Activated B cell treated with CpG ODN at 0.5 μM for 24 hours (primary cell): ENCODE measurements at regions not wholly inside any gene's neighbourhood (a gene's known extent, or its start where the extent isn't known, plus 50 kb on each side); places are given as distances from the start of the nearest gene placed in this dataset.

Experiments used
- ATAC-seq: fragments of 200-7000 bp; cut with Tn5 transposase; one replicate; pipeline ENCODE4 v1.10.0; 2021; ENCODE audit warnings: low read depth, mild to moderate bottlenecking, moderate library complexity
- CTCF ChIA-PET: fragments of 350-600 bp; sonication (Branson Sonifier 250); formaldehyde crosslinking; loops from one replicate; lab custom pipeline; 2021; ENCODE audit warnings: antibody characterized with exemption; lab: Charles Lee
- POLR2A ChIA-PET: fragments of 350-600 bp; sonication (Branson Sonifier 250); formaldehyde crosslinking; loops from one replicate; lab custom pipeline; 2021; ENCODE audit warnings: antibody characterized with exemption; lab: Charles Lee
- DNase-seq: peaks from one replicate; pipeline ENCODE4 v3.0.0; 2022
- H3K27ac Mint-ChIP-seq: one replicate; pipeline ENCODE4 v1.8.0; 2020; ENCODE audit warnings: mixed read lengths
- H3K27me3 Mint-ChIP-seq: one replicate; pipeline ENCODE4 v1.8.0; 2021; ENCODE audit warnings: mixed read lengths
- H3K36me3 Mint-ChIP-seq: one replicate; pipeline ENCODE4 v1.8.0; 2021; ENCODE audit warnings: low read depth, mixed read lengths
- H3K4me1 Mint-ChIP-seq: one replicate; pipeline ENCODE4 v1.8.0; 2021; ENCODE audit warnings: mixed read lengths
- H3K4me3 Mint-ChIP-seq: one replicate; pipeline ENCODE4 v1.8.0; 2020; ENCODE audit warnings: mild to moderate bottlenecking, mixed read lengths
- H3K9me3 Mint-ChIP-seq: one replicate; pipeline ENCODE4 v1.8.0; 2020; ENCODE audit warnings: mixed read lengths
- intact Hi-C: fragments of 100-400 bp; cut with micrococcal nuclease; formaldehyde crosslinking; loops from one replicate; pipeline ENCODE4 v1.15.1; 2024
- TF ChIP-seq, protein P1 (sequence below): fragments of 200-600 bp; IDR thresholded peaks from one replicate; pipeline ENCODE4 v1.8.0; 2022; ENCODE audit warnings: antibody characterized with exemption, mild to moderate bottlenecking

DNA sequence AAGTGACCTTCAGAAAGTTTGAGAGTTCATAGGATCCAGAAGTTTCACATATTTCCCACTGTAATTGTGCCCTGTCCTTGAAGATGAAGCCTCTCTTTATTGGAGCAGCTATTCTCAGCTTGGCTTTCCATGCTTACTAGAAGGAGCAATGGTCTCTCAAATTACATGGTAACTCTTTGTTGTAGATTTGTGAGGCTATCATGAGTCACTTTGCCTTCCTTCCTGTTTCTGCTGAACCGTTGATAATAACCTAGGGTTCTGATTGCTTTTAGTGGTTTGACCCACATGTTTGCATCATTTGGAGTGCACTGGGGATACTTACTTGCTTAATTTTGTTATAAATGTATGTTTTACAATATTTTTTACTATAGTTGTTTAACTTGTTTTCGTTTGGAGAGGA lies 772.9 kb upstream of the SLITRK6 start:
- ATAC-seq, result no peak
- DNase-seq, result no peak
- Mint-ChIP-seq H3K27me3 (no peaks in the 10 kb centered on the region), H3K4me3 (no peak overlapping the region), H3K4me1 (no peaks in the 10 kb centered on the region), H3K36me3 (no peaks in the 10 kb centered on the region), H3K9me3 (peaks cover 11% of the 10 kb centered on the region), H3K27ac (no peak overlapping the region)
- intact Hi-C loops, result no loop called here
- ChIA-PET CTCF (no interaction called here), POLR2A (no interaction called here)
- TF ChIP-seq, protein P1, sequence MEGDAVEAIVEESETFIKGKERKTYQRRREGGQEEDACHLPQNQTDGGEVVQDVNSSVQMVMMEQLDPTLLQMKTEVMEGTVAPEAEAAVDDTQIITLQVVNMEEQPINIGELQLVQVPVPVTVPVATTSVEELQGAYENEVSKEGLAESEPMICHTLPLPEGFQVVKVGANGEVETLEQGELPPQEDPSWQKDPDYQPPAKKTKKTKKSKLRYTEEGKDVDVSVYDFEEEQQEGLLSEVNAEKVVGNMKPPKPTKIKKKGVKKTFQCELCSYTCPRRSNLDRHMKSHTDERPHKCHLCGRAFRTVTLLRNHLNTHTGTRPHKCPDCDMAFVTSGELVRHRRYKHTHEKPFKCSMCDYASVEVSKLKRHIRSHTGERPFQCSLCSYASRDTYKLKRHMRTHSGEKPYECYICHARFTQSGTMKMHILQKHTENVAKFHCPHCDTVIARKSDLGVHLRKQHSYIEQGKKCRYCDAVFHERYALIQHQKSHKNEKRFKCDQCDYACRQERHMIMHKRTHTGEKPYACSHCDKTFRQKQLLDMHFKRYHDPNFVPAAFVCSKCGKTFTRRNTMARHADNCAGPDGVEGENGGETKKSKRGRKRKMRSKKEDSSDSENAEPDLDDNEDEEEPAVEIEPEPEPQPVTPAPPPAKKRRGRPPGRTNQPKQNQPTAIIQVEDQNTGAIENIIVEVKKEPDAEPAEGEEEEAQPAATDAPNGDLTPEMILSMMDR, result no peak

DNA sequence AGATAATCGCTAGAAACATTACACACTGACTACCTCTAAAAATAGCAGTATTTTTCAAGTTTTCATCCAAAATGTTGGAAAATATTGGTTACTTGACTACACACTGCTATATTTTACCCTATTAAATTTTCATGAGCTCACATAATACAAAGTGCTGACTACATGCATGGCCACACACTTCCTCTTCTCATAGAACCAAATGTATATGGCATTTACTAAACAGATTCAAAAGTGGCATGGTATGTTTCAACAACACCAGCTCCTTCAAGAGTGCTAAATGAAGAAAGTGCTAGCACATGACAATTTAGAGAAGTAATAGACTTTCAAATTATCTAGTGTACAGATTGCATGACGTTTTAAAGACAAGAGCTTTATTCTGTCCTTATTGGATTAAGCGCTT lies 780.4 kb upstream of the SLITRK6 start:
- no peak overlapping the region for H3K27ac Mint-ChIP-seq
- no peak overlapping the region for H3K4me3 Mint-ChIP-seq
- intact Hi-C loops, result no loop called here
- no peaks in the 10 kb centered on the region for H3K36me3 Mint-ChIP-seq
- no peaks in the 10 kb centered on the region for H3K27me3 Mint-ChIP-seq
- ChIA-PET CTCF (no interaction called here), POLR2A (no interaction called here)
- H3K9me3 Mint-ChIP-seq, result peaks cover 8% of the 10 kb centered on the region
- DNase-seq (no peak), ATAC-seq (no peak)
- TF ChIP-seq, protein P1, result no peak
- H3K4me1 Mint-ChIP-seq, result no peaks in the 10 kb centered on the region

DNA sequence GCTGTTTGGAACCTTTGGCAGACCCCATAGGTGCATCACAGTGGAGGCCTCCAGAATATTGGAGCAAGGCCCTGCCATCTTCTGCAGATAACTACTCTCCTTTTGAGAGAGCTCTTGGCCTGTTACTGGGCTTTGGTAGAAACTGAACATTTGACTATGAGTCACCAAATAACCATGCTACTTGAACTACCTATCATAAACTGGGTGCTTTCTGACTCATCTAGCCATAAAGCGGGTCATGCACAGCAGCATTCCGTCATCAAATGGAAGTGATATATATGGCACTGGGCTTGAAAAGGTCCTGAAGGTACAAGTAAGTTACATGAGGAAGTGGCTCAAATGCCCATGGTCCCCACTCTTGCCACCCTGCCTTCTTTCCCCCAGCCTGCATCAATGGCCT lies 782.5 kb upstream of the SLITRK6 start:
- DNase-seq (no peak), ATAC-seq (no peak)
- intact Hi-C loops, result no loop called here
- POLR2A ChIA-PET, result no interaction called here
- Mint-ChIP-seq H3K36me3 (no peaks in the 10 kb centered on the region), H3K27ac (no peak overlapping the region), H3K4me3 (no peak overlapping the region), H3K27me3 (no peaks in the 10 kb centered on the region), H3K9me3 (peaks cover 14% of the 10 kb centered on the region), H3K4me1 (no peaks in the 10 kb centered on the region)
- TF ChIP-seq, protein P1, result no peak
- CTCF ChIA-PET, result no interaction called here

DNA sequence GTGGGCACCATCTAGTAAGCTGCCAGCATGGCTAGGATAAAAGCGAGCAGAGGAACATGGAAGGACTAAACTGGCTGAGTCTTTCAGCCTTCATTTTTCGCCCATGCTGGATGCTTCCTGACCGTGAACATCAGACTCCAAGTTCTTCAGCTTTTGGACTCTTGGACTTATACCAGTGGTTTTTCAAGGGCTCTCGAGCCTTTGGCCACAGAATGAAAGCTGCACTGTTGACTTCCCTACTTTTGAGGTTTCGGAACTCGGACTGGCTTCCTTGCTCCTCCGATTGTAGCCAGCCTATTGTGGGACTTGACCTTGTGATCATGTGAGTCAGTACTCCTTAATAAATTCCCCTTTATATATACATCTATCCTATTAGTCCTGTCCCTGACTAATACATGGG lies 785.1 kb upstream of the SLITRK6 start:
- Mint-ChIP-seq H3K9me3 (peaks cover 14% of the 10 kb centered on the region), H3K4me1 (no peaks in the 10 kb centered on the region), H3K36me3 (no peaks in the 10 kb centered on the region), H3K4me3 (no peak overlapping the region), H3K27me3 (no peaks in the 10 kb centered on the region), H3K27ac (no peak overlapping the region)
- TF ChIP-seq, protein P1, result no peak
- ChIA-PET POLR2A (no interaction called here), CTCF (no interaction called here)
- no peak for DNase-seq
- ATAC-seq, result no peak
- intact Hi-C loops, result no loop called here

DNA sequence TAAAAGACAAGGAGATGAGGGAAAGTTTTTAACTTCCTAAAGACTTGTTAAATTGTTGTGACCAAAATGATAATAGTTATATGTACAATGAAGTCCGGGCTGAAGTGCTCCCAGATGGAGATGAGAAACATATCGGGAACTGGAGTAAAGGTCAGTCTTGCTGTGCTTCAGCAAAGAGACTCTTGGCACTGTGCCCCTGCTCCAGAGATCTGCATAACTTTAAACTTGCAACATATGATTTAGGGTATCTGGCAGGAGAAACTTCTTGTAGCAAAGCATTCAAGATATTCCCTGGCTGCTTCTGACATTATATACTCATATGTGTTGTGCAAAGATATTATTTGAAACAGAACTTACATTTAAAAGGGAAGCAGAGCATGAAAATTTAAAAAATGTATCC lies 786.6 kb upstream of the SLITRK6 start:
- no peaks in the 10 kb centered on the region for H3K4me1 Mint-ChIP-seq
- CTCF ChIA-PET, result no interaction called here
- H3K27ac Mint-ChIP-seq, result no peak overlapping the region
- peaks cover 14% of the 10 kb centered on the region for H3K9me3 Mint-ChIP-seq
- POLR2A ChIA-PET, result no interaction called here
- no peaks in the 10 kb centered on the region for H3K36me3 Mint-ChIP-seq
- DNase-seq (no peak), ATAC-seq (no peak)
- H3K4me3 Mint-ChIP-seq, result no peak overlapping the region
- TF ChIP-seq, protein P1, result no peak
- intact Hi-C loops, result no loop called here
- H3K27me3 Mint-ChIP-seq, result no peaks in the 10 kb centered on the region
